ENCODE measurements at regions not wholly inside any gene's neighbourhood (a gene's known extent, or its start where the extent isn't known, plus 50 kb on each side); places are given as distances from the start of the nearest gene placed in this dataset.

DNA sequence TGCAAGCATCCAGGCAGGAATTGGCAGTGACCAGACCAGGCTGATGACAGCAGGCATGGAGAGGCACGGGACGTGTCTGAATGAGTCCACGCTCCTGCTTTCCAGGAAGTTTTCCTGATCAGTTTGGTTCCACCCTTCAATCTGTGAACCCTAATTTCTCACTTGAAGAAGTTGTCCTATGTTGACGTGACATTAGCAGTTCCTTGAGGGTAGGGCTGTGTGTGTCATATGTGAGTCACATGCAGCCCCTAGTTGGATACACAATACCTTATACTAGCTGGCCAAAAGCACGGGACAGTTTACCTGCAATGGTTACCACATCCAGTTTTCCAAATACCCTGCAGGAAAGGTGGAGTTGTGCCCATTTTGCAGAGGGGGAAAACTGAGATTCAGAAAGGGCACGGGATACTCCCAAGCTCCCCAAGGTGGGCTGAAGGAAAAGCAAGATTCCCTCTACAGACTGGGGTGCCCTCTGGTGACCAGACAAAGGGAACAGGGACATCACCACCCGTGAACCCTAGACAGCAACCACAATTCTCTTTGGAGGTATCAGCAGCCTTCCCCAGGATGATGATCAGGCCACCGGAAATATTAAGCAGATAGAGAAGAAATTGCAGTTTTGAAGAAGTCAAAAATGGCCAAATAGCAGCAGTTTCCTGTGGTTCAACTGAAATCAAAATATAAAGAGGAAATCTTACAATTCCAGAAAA is 194.5 kb downstream of the PHETA1 start:
- H2AFZ ChIP-seq (ENCODE audit: insufficient read depth, low read depth, low read length, poor library complexity, severe bottlenecking) = no peak overlapping the region
- Mint-ChIP-seq H3K27ac (no peak overlapping the region), H3K9me3 (ENCODE audit: insufficient read depth) (no peaks in the 10 kb centered on the region), H3K27me3 (peaks cover 32% of the 10 kb centered on the region), H3K4me1 (peaks cover 14% of the 10 kb centered on the region), H3K4me3 (no peak overlapping the region)
- TF ChIP-seq EZH2 (IDR thresholded peaks at IDR 0.05; ENCODE audit: borderline replicate concordance, insufficient read depth, low read depth, low read length, poor library complexity, severe bottlenecking) = no peak
- TF ChIP-seq, protein P1, sequence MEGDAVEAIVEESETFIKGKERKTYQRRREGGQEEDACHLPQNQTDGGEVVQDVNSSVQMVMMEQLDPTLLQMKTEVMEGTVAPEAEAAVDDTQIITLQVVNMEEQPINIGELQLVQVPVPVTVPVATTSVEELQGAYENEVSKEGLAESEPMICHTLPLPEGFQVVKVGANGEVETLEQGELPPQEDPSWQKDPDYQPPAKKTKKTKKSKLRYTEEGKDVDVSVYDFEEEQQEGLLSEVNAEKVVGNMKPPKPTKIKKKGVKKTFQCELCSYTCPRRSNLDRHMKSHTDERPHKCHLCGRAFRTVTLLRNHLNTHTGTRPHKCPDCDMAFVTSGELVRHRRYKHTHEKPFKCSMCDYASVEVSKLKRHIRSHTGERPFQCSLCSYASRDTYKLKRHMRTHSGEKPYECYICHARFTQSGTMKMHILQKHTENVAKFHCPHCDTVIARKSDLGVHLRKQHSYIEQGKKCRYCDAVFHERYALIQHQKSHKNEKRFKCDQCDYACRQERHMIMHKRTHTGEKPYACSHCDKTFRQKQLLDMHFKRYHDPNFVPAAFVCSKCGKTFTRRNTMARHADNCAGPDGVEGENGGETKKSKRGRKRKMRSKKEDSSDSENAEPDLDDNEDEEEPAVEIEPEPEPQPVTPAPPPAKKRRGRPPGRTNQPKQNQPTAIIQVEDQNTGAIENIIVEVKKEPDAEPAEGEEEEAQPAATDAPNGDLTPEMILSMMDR (IDR thresholded peaks at IDR 0.05) = no peak
- H3K4me3 ChIP-seq (ENCODE audit: control extremely low read depth in 1 of 5, extremely low read depth in 1 of 5, insufficient read depth in 1 of 5, low read depth in 2 of 5, low read length in 4 of 5) = no peak overlapping the region
- ATAC-seq (ENCODE audit: low read depth) (no peak), DNase-seq (no peak)
- peaks cover 6 to 8% of the 10 kb centered on the region in 2 donors for H3K4me1 ChIP-seq (ENCODE audit: control insufficient read depth in 2 of 2, insufficient read depth in 2 of 2, low read length in 2 of 2)
- no peak overlapping the region for H3K4me2 ChIP-seq (replicated peaks; ENCODE audit: low read depth, low read length, poor library complexity, severe bottlenecking)
- no peaks in the 10 kb centered on the region for H3K79me2 ChIP-seq (ENCODE audit: control insufficient read depth, insufficient read depth, low read length)
- peaks cover 0 to 15% (median 0%) of the 10 kb centered on the region in 4 experiments for H3K27me3 ChIP-seq (replicated peaks in 1 of 4; ENCODE audit: control extremely low read depth in 1 of 4, control insufficient read depth in 3 of 4, insufficient read depth in 4 of 4, low read length in 3 of 4)
- H3K27ac ChIP-seq (ENCODE audit: low read length in 2 of 2) = no peak overlapping the region
- WGBS (ENCODE audit: insufficient coverage) = 75% methylated on average over 4 of the region's 8 CpGs
- ChIA-PET CTCF (no interaction called here), POLR2A (no interaction called here)
- no peaks in the 10 kb centered on the region for H3K36me3 ChIP-seq (replicated peaks in 1 of 2; ENCODE audit: control extremely low read depth in 1 of 2, control insufficient read depth in 1 of 2, extremely low read depth in 1 of 2, insufficient read depth in 2 of 2, low read length in 1 of 2)
- no peak overlapping the region for H3K9ac ChIP-seq (ENCODE audit: low read length)
- H4K20me1 ChIP-seq (ENCODE audit: control insufficient read depth, insufficient read depth, low read length, poor library complexity, severe bottlenecking) = no peaks in the 10 kb centered on the region
- intact Hi-C loops (cut with micrococcal nuclease) = no loop called here
- no peaks in the 10 kb centered on the region for H3K9me3 ChIP-seq (ENCODE audit: control extremely low read depth in 1 of 3, control insufficient read depth in 2 of 3, insufficient read depth in 1 of 3, low read length in 2 of 3)

DNA sequence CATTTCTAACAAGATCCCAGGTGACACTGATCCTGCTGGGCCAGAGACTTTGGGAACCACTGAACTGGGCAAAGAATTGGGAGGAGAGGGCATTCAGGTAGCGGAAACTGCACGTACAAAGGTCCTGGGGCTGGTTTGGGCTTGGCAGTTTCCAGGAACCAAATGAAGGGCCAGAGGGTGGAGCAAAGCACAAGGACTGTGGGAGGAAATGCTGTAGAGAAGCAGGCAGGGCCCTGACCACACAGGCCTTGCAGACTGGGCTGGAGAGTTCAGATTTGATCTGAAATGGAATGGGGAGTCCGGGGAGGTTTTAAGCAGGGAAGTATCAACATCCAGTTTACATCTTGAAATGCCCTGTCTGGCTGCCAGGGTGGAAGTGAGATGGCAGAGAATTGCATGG is 195.1 kb downstream of the PHETA1 start:
- peaks cover 6 to 8% of the 10 kb centered on the region in 2 donors for H3K4me1 ChIP-seq (ENCODE audit: control insufficient read depth in 2 of 2, insufficient read depth in 2 of 2, low read length in 2 of 2)
- intact Hi-C loops (cut with micrococcal nuclease) = no loop called here
- TF ChIP-seq, protein P1 (IDR thresholded peaks at IDR 0.05) = no peak
- no peak for TF ChIP-seq EZH2 (IDR thresholded peaks at IDR 0.05; ENCODE audit: borderline replicate concordance, insufficient read depth, low read depth, low read length, poor library complexity, severe bottlenecking)
- Mint-ChIP-seq H3K4me1 (peaks cover 14% of the 10 kb centered on the region), H3K4me3 (no peak overlapping the region), H3K9me3 (ENCODE audit: insufficient read depth) (no peaks in the 10 kb centered on the region), H3K27ac (no peak overlapping the region), H3K27me3 (peaks cover 26% of the 10 kb centered on the region)
- POLR2A ChIA-PET = no interaction called here
- no peaks in the 10 kb centered on the region for H3K79me2 ChIP-seq (ENCODE audit: control insufficient read depth, insufficient read depth, low read length)
- H3K36me3 ChIP-seq (replicated peaks in 1 of 2; ENCODE audit: control extremely low read depth in 1 of 2, control insufficient read depth in 1 of 2, extremely low read depth in 1 of 2, insufficient read depth in 2 of 2, low read length in 1 of 2) = no peaks in the 10 kb centered on the region
- no peak overlapping the region for H3K4me3 ChIP-seq (ENCODE audit: control extremely low read depth in 1 of 5, extremely low read depth in 1 of 5, insufficient read depth in 1 of 5, low read depth in 2 of 5, low read length in 4 of 5)
- H3K9me3 ChIP-seq (ENCODE audit: control extremely low read depth in 1 of 3, control insufficient read depth in 2 of 3, insufficient read depth in 1 of 3, low read length in 2 of 3) = no peaks in the 10 kb centered on the region
- H3K27me3 ChIP-seq (replicated peaks in 1 of 4; ENCODE audit: control extremely low read depth in 1 of 4, control insufficient read depth in 3 of 4, insufficient read depth in 4 of 4, low read length in 3 of 4) = peaks cover 0 to 12% (median 0%) of the 10 kb centered on the region in 4 experiments
- H2AFZ ChIP-seq (ENCODE audit: insufficient read depth, low read depth, low read length, poor library complexity, severe bottlenecking) = no peak overlapping the region
- DNase-seq (no peak), ATAC-seq (ENCODE audit: low read depth) (no peak)
- CTCF ChIA-PET = no interaction called here
- no peak overlapping the region for H3K4me2 ChIP-seq (replicated peaks; ENCODE audit: low read depth, low read length, poor library complexity, severe bottlenecking)
- H3K9ac ChIP-seq (ENCODE audit: low read length) = no peak overlapping the region
- H4K20me1 ChIP-seq (ENCODE audit: control insufficient read depth, insufficient read depth, low read length, poor library complexity, severe bottlenecking) = no peaks in the 10 kb centered on the region
- H3K27ac ChIP-seq (ENCODE audit: low read length in 2 of 2) = no peak overlapping the region
- WGBS (ENCODE audit: insufficient coverage) = 67% methylated on average over 3 of the region's 3 CpGs
